Uterus (tissue), 2 donors: ENCODE measurements at regions not wholly inside any gene's neighbourhood (a gene's known extent, or its start where the extent isn't known, plus 50 kb on each side); places are given as distances from the start of the nearest gene placed in this dataset.
"Not testable (repeated sequence)": the region's sequence is repeated elsewhere in the genome, so short reads cannot be mapped to it uniquely, and the experiment has no call there.

Experiments
- CTCF ChIP-seq, 4 experiments: fragments of 200-600 bp in 2 of 4; fragments of 450-650 bp in 2 of 4; sonication (generic) in 2 of 4; IDR thresholded peaks; one replicate each; pipeline ENCODE4 v1.5.1; 2016 to 2019; ENCODE audit warnings: antibody characterized with exemption in 4 of 4, mild to moderate bottlenecking in 2 of 4, moderate library complexity in 1 of 4
- POLR2A ChIP-seq, 2 donors: fragments of 450-650 bp; IDR thresholded peaks; one replicate each; pipeline ENCODE4 v1.6.1; 2016; ENCODE audit warnings: antibody characterized with exemption in 2 of 2, mild to moderate bottlenecking in 1 of 2, moderate library complexity in 1 of 2

GRCh38 chr5:177857642-177858200 is 75.0 kb upstream of the FAM153A start:
- not testable (repeated sequence) for TF ChIP-seq CTCF, POLR2A (IDR thresholded peaks at IDR 0.05)
